ENCODE measurements at regions not wholly inside any gene's neighbourhood (a gene's known extent, or its start where the extent isn't known, plus 50 kb on each side); places are given as distances from the start of the nearest gene placed in this dataset.
A peak's percentile ranks its signal among the peaks of the same experiment; 100 is the strongest.

GRCh38 chr7:15012135-15012534 lies 109.6 kb upstream of the DGKB start:
- no peak for DNase-seq (ENCODE audit: low read depth)
- TF ChIP-seq CTCF (conservative IDR thresholded peaks at IDR 0.05; ENCODE audit: low read length) = no peak
- H3K4me3 ChIP-seq (ENCODE audit: low read length) = no peak overlapping the region

- no peak for TF ChIP-seq CTCF (conservative IDR thresholded peaks at IDR 0.05; ENCODE audit: low read length)
- DNase-seq (ENCODE audit: low read depth) = no peak
Observed at GRCh38 chr7:15011289-15011688, 108.7 kb upstream of the DGKB start.

GRCh38 chr7:15007507-15007906 lies 105.0 kb upstream of the DGKB start:
- TF ChIP-seq CTCF (conservative IDR thresholded peaks at IDR 0.05; ENCODE audit: low read length) = peak; percentile 40
- DNase-seq (ENCODE audit: low read depth) = no peak
- no peak overlapping the region for H3K4me3 ChIP-seq (ENCODE audit: low read length)

More at GRCh38 chr7:15011289-15011688, 108.7 kb upstream of the DGKB start:
- no peak overlapping the region for H3K4me3 ChIP-seq (ENCODE audit: low read length)

GRCh38 chr7:15005672-15006071 lies 103.1 kb upstream of the DGKB start:
- DNase-seq (ENCODE audit: low read depth) = no peak
- no peak for TF ChIP-seq CTCF (conservative IDR thresholded peaks at IDR 0.05; ENCODE audit: low read length)
- H3K4me3 ChIP-seq (ENCODE audit: low read length) = no peak overlapping the region

GRCh38 chr7:15000157-15000556 lies 97.6 kb upstream of the DGKB start:
- DNase-seq (ENCODE audit: low read depth) = no peak
- H3K4me3 ChIP-seq (ENCODE audit: low read length) = no peak overlapping the region
- no peak for TF ChIP-seq CTCF (conservative IDR thresholded peaks at IDR 0.05; ENCODE audit: low read length)

- no peak for TF ChIP-seq CTCF (conservative IDR thresholded peaks at IDR 0.05; ENCODE audit: low read length)
- DNase-seq (ENCODE audit: low read depth) = no peak
- H3K4me3 ChIP-seq (ENCODE audit: low read length) = no peak overlapping the region
Observed at GRCh38 chr7:14999331-14999730, 96.8 kb upstream of the DGKB start.

- no peak for TF ChIP-seq CTCF (conservative IDR thresholded peaks at IDR 0.05; ENCODE audit: low read length)
- peak; percentile 5 for DNase-seq (ENCODE audit: low read depth)
Observed at GRCh38 chr7:14995774-14996173, 93.2 kb upstream of the DGKB start.

More at GRCh38 chr7:14995774-14996173, 93.2 kb upstream of the DGKB start:
- H3K4me3 ChIP-seq (ENCODE audit: low read length) = no peak overlapping the region
